Stimulated activated CD8-positive, alpha-beta memory T cell treated with anti-CD3 and anti-CD28 coated beads, Interleukin-2, amount 100 ng/mL, for 48 hours (primary cell): ENCODE measurements at regions not wholly inside any gene's neighbourhood (a gene's known extent, or its start where the extent isn't known, plus 50 kb on each side); places are given as distances from the start of the nearest gene placed in this dataset.
"Not testable (repeated sequence)": the region's sequence is repeated elsewhere in the genome, so short reads cannot be mapped to it uniquely, and the experiment has no call there.

Experiments
- DNase-seq, 2 donors: peaks; one replicate each; pipeline ENCODE4 v3.0.0-alpha.2; 2020; ENCODE audit warnings: low read depth in 2 of 2

GRCh38 chr6:11326116-11326515 lies 93.6 kb upstream of the NEDD9 start:
- no peak for DNase-seq

GRCh38 chr6:11324453-11325015 lies 92.1 kb upstream of the NEDD9 start:
- peak; percentile 25 for DNase-seq

- no peak for DNase-seq
These were observed 91.4 kb upstream of the NEDD9 start for GRCh38 chr6:11323666-11324452.

- DNase-seq = no peak
These were observed 89.9 kb upstream of the NEDD9 start for GRCh38 chr6:11322252-11322885.

- DNase-seq = no peak
These were observed 88.6 kb upstream of the NEDD9 start for GRCh38 chr6:11320914-11321597.

GRCh38 chr6:11318835-11319813 lies 86.7 kb upstream of the NEDD9 start:
- DNase-seq = no peak

GRCh38 chr6:11317885-11318771 lies 85.7 kb upstream of the NEDD9 start:
- peak; percentile 36 to 40 for DNase-seq

GRCh38 chr6:11315743-11316437 lies 83.4 kb upstream of the NEDD9 start:
- DNase-seq = no peak

GRCh38 chr6:11313207-11313606 lies 80.7 kb upstream of the NEDD9 start:
- DNase-seq = no peak

- DNase-seq = no peak
These were observed 79.5 kb upstream of the NEDD9 start for GRCh38 chr6:11311970-11312369.

GRCh38 chr6:11309947-11310665 lies 77.6 kb upstream of the NEDD9 start:
- no peak for DNase-seq

- DNase-seq = no peak
These were observed 74.8 kb upstream of the NEDD9 start for GRCh38 chr6:11307226-11307625.

- no peak for DNase-seq
These were observed 72.5 kb upstream of the NEDD9 start for GRCh38 chr6:11304946-11305345.

- not testable (repeated sequence) for DNase-seq
These were observed 67.5 kb upstream of the NEDD9 start for GRCh38 chr6:11299876-11300428.

- not testable (repeated sequence) for DNase-seq
These were observed 66.9 kb upstream of the NEDD9 start for GRCh38 chr6:11299421-11299784.

GRCh38 chr6:11298651-11299420 lies 66.4 kb upstream of the NEDD9 start:
- DNase-seq = no peak

GRCh38 chr6:11297376-11297729 lies 64.9 kb upstream of the NEDD9 start:
- DNase-seq = no peak
